Fibroblast of the aortic adventitia (primary cell): ENCODE measurements at regions not wholly inside any gene's neighbourhood (a gene's known extent, or its start where the extent isn't known, plus 50 kb on each side); places are given as distances from the start of the nearest gene placed in this dataset.
A peak's percentile ranks its signal among the peaks of the same experiment; 100 is the strongest.

ENCODE experiments used
- DNase-seq: peaks from one replicate; pipeline ENCODE4 v3.0.0-alpha.2; 2010; ENCODE audit warnings: low read depth
- H3K4me3 ChIP-seq: 2 replicates; pipeline ENCODE4 v1.5.1; 2011; ENCODE audit warnings: low read depth, mild to moderate bottlenecking, control low read depth, low read length, moderate library complexity
- TF ChIP-seq, protein P1 (sequence below): IDR thresholded peaks from 2 replicates; pipeline ENCODE4 v1.5.1; 2011; ENCODE audit warnings: mild to moderate bottlenecking, low read length, control low read depth, inconsistent platforms; ENCODE audit not compliant: insufficient read depth

GRCh38 chr6:137775720-137776119 is 91.3 kb upstream of the TNFAIP3 start:
- peak; percentile 83 for DNase-seq
- TF ChIP-seq, protein P1, sequence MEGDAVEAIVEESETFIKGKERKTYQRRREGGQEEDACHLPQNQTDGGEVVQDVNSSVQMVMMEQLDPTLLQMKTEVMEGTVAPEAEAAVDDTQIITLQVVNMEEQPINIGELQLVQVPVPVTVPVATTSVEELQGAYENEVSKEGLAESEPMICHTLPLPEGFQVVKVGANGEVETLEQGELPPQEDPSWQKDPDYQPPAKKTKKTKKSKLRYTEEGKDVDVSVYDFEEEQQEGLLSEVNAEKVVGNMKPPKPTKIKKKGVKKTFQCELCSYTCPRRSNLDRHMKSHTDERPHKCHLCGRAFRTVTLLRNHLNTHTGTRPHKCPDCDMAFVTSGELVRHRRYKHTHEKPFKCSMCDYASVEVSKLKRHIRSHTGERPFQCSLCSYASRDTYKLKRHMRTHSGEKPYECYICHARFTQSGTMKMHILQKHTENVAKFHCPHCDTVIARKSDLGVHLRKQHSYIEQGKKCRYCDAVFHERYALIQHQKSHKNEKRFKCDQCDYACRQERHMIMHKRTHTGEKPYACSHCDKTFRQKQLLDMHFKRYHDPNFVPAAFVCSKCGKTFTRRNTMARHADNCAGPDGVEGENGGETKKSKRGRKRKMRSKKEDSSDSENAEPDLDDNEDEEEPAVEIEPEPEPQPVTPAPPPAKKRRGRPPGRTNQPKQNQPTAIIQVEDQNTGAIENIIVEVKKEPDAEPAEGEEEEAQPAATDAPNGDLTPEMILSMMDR = no peak
- no peak overlapping the region for H3K4me3 ChIP-seq

GRCh38 chr6:137776256-137776655 is 90.8 kb upstream of the TNFAIP3 start:
- TF ChIP-seq, protein P1 = no peak
- no peak for DNase-seq
- no peak overlapping the region for H3K4me3 ChIP-seq

GRCh38 chr6:137776786-137777686 is 90.0 kb upstream of the TNFAIP3 start:
- TF ChIP-seq, protein P1 = peak; percentile 16
- peak; percentile 46 for DNase-seq
- H3K4me3 ChIP-seq = no peak overlapping the region

DNA sequence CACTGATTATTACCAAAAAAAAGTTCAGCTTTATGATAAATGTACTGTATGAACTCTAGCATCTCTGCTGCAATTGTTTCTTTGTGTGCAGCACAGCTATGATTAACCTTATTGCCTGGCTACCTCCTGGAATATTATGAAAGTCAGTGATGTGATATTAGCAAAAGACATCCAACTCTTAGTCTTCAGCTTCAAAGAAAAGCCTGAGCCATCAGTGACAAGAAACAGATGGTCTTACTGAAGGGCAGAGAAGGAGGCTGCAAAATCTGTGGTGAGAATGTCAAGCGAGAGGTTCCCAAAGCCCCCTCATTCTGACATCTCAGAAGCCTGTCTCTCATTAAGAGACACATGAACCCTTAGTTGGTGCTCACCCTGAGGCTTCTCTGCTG is 89.4 kb upstream of the TNFAIP3 start:
- peak; percentile 72 for DNase-seq
- TF ChIP-seq, protein P1 = no peak

DNA sequence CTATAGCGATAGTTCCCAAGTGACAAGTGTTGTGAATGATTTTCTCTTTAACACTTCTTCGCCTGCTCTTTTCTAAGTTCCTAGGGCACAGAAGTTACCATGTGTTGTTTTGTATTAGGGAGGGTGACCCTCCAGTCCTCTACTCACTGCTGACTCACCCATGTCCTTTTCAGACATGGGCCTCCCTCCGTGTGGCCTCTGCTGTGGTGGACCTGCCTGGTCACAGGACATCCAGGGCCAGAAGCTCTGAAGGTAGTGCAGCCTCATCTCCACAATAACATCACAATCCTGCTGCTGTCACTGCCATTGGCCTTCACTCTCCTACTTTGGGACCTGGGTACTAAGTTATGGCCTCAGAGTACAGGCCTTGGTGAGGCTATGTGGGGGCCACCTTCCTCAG is 87.1 kb upstream of the TNFAIP3 start:
- DNase-seq = no peak
- TF ChIP-seq, protein P1 = no peak
- no peak overlapping the region for H3K4me3 ChIP-seq

More for the DNA sequence above, 89.4 kb upstream of the TNFAIP3 start:
- no peak overlapping the region for H3K4me3 ChIP-seq

- H3K4me3 ChIP-seq = no peak overlapping the region
- TF ChIP-seq, protein P1 = no peak
- DNase-seq = no peak
Observed at GRCh38 chr6:137780447-137781034, 86.5 kb upstream of the TNFAIP3 start.
